Tibial nerve (tissue), 4 donors: ENCODE measurements at regions not wholly inside any gene's neighbourhood (a gene's known extent, or its start where the extent isn't known, plus 50 kb on each side); places are given as distances from the start of the nearest gene placed in this dataset.

Source experiments
- DNase-seq, 2 donors: peaks; one replicate each; pipeline ENCODE4 v3.0.0-alpha.2; 2019; ENCODE audit warnings: low spot score in 2 of 2
- H3K27ac ChIP-seq, 4 donors: fragments of 200-600 bp; sonication (generic) in 3 of 4; one replicate each; pipeline ENCODE4 v1.5.1; 2017 to 2019; ENCODE audit warnings: mild to moderate bottlenecking in 1 of 4
- H3K27me3 ChIP-seq, 2 donors: fragments of 200-600 bp; sonication (generic) in 1 of 2; one replicate each; pipeline versions ENCODE4 v1.5.1 to v1.6.0; 2017 to 2019
- H3K36me3 ChIP-seq, 3 donors: fragments of 200-600 bp; sonication (generic); one replicate each; pipeline ENCODE4 v1.5.1; 2018 to 2019
- H3K4me1 ChIP-seq, 4 donors: fragments of 200-600 bp; sonication (generic) in 3 of 4; one replicate each; pipeline ENCODE4 v1.5.1; 2017 to 2019
- H3K4me3 ChIP-seq, 4 donors: fragments of 200-600 bp; sonication (generic) in 3 of 4; one replicate each; pipeline ENCODE4 v1.5.1; 2017 to 2019; ENCODE audit warnings: mild to moderate bottlenecking in 1 of 4, moderate library complexity in 1 of 4
- H3K9me3 ChIP-seq, 4 donors: fragments of 200-600 bp; sonication (generic) in 3 of 4; one replicate each; pipeline ENCODE4 v1.5.1; 2017 to 2019
- CTCF ChIP-seq, 5 experiments: fragments of 200-600 bp in 3 of 5; fragments of 450-650 bp in 2 of 5; sonication (generic) in 3 of 5; IDR thresholded peaks; one replicate each; pipeline ENCODE4 v1.5.1; 2016 to 2019; ENCODE audit warnings: antibody characterized with exemption in 5 of 5, mild to moderate bottlenecking in 3 of 5, moderate library complexity in 2 of 5
- EP300 ChIP-seq, 2 donors: sonication (generic); formaldehyde crosslinking; IDR thresholded peaks; one replicate each; pipeline ENCODE4 v1.6.1; 2017; ENCODE audit warnings: antibody characterized with exemption in 2 of 2, mild to moderate bottlenecking in 1 of 2
- POLR2A ChIP-seq, 2 donors: fragments of 450-650 bp; IDR thresholded peaks; one replicate each; pipeline ENCODE4 v1.6.1; 2017; ENCODE audit warnings: antibody characterized with exemption in 2 of 2, mild to moderate bottlenecking in 2 of 2, moderate library complexity in 2 of 2
- WGBS, 2 donors: methylation state at CpG; one replicate each; pipeline ENCODE4 v1.1.5; 2018; 5-methylcytosine and 5-hydroxymethylcytosine counted together

DNA sequence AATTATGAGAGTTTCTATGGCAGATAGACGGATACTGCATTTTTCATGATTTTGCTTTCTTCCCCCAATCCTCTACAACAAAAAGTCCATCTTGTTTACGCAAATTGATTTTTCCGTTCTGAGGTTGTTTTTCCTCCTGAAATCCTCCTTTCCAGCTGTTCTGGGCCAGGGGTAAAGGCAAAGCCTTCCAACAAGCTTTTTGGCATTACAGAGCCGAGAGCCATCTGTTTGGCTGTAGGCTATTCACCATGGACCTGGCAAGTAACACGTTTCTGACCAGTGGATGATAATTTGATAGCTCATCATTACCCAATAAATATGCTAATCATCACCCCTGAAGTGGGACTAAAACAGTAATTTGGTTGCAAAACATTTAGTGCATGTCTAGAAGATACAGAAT is 226.5 kb downstream of the CBLN4 start:
- Histone ChIP-seq H3K4me3 (no peak overlapping the region), H3K27ac (no peak overlapping the region), H3K36me3 (no peaks in the 10 kb centered on the region), H3K27me3 (no peaks in the 10 kb centered on the region), H3K9me3 (no peaks in the 10 kb centered on the region), H3K4me1 (peaks cover 0 to 13% (median 0%) of the 10 kb centered on the region in 4 donors)
- TF ChIP-seq EP300 (IDR thresholded peaks at IDR 0.05) (no peak), CTCF (IDR thresholded peaks at IDR 0.05) (no peak), POLR2A (IDR thresholded peaks at IDR 0.05) (no peak)
- 78 to 83% methylated on average over 5 of the region's 5 CpGs for WGBS, 2 donors
- DNase-seq: no peak

DNA sequence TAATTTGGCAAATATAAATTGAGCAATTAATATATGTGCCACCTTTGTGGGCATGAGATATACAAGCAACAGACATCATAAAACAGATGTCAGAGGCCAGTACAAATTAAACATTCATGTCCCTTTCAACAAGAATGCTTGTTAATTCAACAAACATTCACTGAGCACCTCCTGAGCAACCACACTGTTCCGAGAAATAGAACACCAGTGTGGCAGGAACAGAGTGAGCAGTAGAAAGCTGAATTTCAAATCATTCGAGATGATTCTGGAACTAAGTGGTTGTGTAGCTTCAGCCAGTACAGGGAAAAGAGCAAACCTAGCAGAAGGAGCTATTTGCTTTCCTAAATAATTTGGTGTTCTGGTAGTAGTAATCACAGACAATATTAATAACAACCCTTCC is 227.7 kb downstream of the CBLN4 start:
- 87 to 90% methylated on average over 2 of the region's 2 CpGs for WGBS, 2 donors
- no peak for DNase-seq
- Histone ChIP-seq H3K4me1 (peaks cover 0 to 2% (median 0%) of the 10 kb centered on the region in 4 donors), H3K4me3 (no peak overlapping the region), H3K9me3 (no peaks in the 10 kb centered on the region), H3K27me3 (no peaks in the 10 kb centered on the region), H3K36me3 (no peaks in the 10 kb centered on the region), H3K27ac (no peak overlapping the region)
- TF ChIP-seq CTCF (IDR thresholded peaks at IDR 0.05): no peak
- no peak for TF ChIP-seq POLR2A (IDR thresholded peaks at IDR 0.05)
- no peak for TF ChIP-seq EP300 (IDR thresholded peaks at IDR 0.05)

GRCh38 chr20:55776176-55776575 is 229.1 kb downstream of the CBLN4 start:
- no peak overlapping the region for H3K27ac ChIP-seq

DNA sequence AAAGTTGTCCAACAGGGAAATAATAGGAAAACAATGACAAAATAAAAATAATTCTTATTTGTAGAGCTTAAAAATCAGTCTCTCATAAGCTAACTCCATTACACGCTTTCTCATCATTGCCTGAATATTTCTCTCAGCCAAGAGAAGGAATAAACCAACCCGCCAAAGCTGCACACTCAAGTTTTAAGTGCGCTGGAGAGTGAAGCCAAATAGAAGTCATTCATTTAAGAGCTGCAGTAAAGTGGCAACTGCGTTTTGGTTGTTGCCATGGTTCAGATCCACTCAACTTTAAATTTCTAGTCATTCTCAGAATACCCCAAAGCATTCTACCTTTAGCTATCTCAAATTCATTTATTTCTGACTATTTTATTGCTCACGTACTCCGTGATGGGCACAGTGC is 230.7 kb downstream of the CBLN4 start:
- Histone ChIP-seq H3K9me3 (no peaks in the 10 kb centered on the region), H3K27ac (no peak overlapping the region), H3K27me3 (no peaks in the 10 kb centered on the region), H3K36me3 (no peaks in the 10 kb centered on the region), H3K4me1 (no peaks in the 10 kb centered on the region), H3K4me3 (no peak overlapping the region)
- 91 to 94% methylated on average over 6 of the region's 6 CpGs for WGBS, 2 donors
- no peak for TF ChIP-seq CTCF (IDR thresholded peaks at IDR 0.05)
- no peak for TF ChIP-seq EP300 (IDR thresholded peaks at IDR 0.05)
- no peak for DNase-seq

More at GRCh38 chr20:55776176-55776575, 229.1 kb downstream of the CBLN4 start:
- H3K9me3 ChIP-seq: no peaks in the 10 kb centered on the region
- no peak overlapping the region for H3K4me3 ChIP-seq
- 54 to 57% methylated on average over 3 of the region's 3 CpGs for WGBS, 2 donors
- DNase-seq: no peak
- no peaks in the 10 kb centered on the region for H3K36me3 ChIP-seq
- no peak for TF ChIP-seq POLR2A (IDR thresholded peaks at IDR 0.05)
- H3K4me1 ChIP-seq: no peaks in the 10 kb centered on the region
- no peaks in the 10 kb centered on the region for H3K27me3 ChIP-seq

DNA sequence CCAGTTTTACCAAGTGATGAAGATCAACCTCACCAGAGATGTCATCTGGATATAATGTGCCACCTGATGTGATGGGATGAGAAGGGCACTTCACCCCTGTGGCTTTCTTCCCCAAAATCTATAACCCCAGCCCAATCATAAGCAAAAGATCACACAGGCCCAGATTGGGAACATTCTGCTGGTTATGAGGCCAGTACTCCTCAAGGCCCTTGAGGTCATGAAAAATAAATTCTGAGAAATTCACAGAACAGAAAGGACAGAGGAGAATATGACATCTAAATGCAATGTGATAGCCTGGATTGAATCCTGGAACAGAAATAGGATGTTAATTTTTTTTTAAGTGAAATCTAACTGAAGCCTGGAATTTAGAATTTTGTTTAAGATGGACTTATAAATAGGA is 243.5 kb downstream of the CBLN4 start:
- TF ChIP-seq CTCF (IDR thresholded peaks at IDR 0.05) (no peak), EP300 (IDR thresholded peaks at IDR 0.05) (no peak), POLR2A (IDR thresholded peaks at IDR 0.05) (no peak)
- no peaks in the 10 kb centered on the region for H3K36me3 ChIP-seq
- no peak overlapping the region for H3K4me3 ChIP-seq
- no peak overlapping the region for H3K27ac ChIP-seq
- H3K9me3 ChIP-seq: peaks cover 0 to 8% (median 0%) of the 10 kb centered on the region in 4 donors
- H3K27me3 ChIP-seq: no peaks in the 10 kb centered on the region
- peaks cover 0 to 14% (median 0%) of the 10 kb centered on the region in 4 donors for H3K4me1 ChIP-seq
- no peak for DNase-seq

- H3K36me3 ChIP-seq: no peaks in the 10 kb centered on the region
- WGBS, 2 donors: 13 to 20% methylated on average over 3 of the region's 3 CpGs
- no peaks in the 10 kb centered on the region for H3K27me3 ChIP-seq
- H3K4me1 ChIP-seq: peaks cover 0 to 14% (median 0%) of the 10 kb centered on the region in 4 donors
- H3K4me3 ChIP-seq: no peak overlapping the region
- TF ChIP-seq EP300 (IDR thresholded peaks at IDR 0.05) (no peak), POLR2A (IDR thresholded peaks at IDR 0.05) (no peak), CTCF (IDR thresholded peaks at IDR 0.05) (no peak)
- H3K9me3 ChIP-seq: peaks cover 0 to 8% (median 0%) of the 10 kb centered on the region in 4 donors
- H3K27ac ChIP-seq: no peak overlapping the region
- no peak for DNase-seq
Measured at GRCh38 chr20:55761100-55761499, 244.2 kb downstream of the CBLN4 start.
